Ovary (tissue), 7 donors: ENCODE measurements at regions not wholly inside any gene's neighbourhood (a gene's known extent, or its start where the extent isn't known, plus 50 kb on each side); places are given as distances from the start of the nearest gene placed in this dataset.

Source experiments
- DNase-seq, 5 donors: peaks; one replicate each; pipeline ENCODE4 v3.0.0-alpha.2; 2019 to 2020
- H3K27ac ChIP-seq, 2 donors: fragments of 200-600 bp; one replicate each; pipeline versions ENCODE4 v1.5.1 to v1.8.0; 2019 to 2022
- H3K27me3 ChIP-seq: fragments of 200-600 bp; one replicate; pipeline ENCODE4 v1.8.0; 2022
- H3K36me3 ChIP-seq: fragments of 200-600 bp; sonication (generic); one replicate; pipeline ENCODE4 v1.5.1; 2019
- H3K4me1 ChIP-seq: one replicate; pipeline ENCODE4 v1.8.1; 2013; ENCODE audit warnings: mild to moderate bottlenecking, moderate library complexity; ENCODE audit not compliant: insufficient read depth
- H3K4me3 ChIP-seq: fragments of 200-600 bp; sonication (generic); one replicate; pipeline ENCODE4 v1.5.1; 2017
- H3K9me3 ChIP-seq, 2 donors: fragments of 200-600 bp in 1 of 2; sonication (generic) in 1 of 2; one replicate each; pipeline versions ENCODE4 v1.5.1 to v1.8.1; 2013 to 2019; ENCODE audit warnings: mild to moderate bottlenecking in 1 of 2, moderate library complexity in 1 of 2
- EP300 ChIP-seq: sonication (generic); formaldehyde crosslinking; IDR thresholded peaks from one replicate; pipeline ENCODE4 v1.6.1; 2017; ENCODE audit warnings: antibody characterized with exemption
- POLR2A ChIP-seq: fragments of 450-650 bp; IDR thresholded peaks from one replicate; pipeline ENCODE4 v1.6.1; 2017; ENCODE audit warnings: antibody characterized with exemption, mild to moderate bottlenecking, moderate library complexity
- WGBS, 3 donors: extraction: QIAGEN DNeasy Blood & Tissue Kit in 1 of 3; methylation state at CpG; one replicate each; pipeline versions ENCODE4 v1.1.5 to v1.1.7; 2013 to 2017; 5-methylcytosine and 5-hydroxymethylcytosine counted together
- intact Hi-C, 4 donors: fragments of 100-400 bp; cut with DNase I; formaldehyde crosslinking; loops; one replicate each; pipeline versions ENCODE4 v1.11.0 to v1.15.1; 2022 to 2023
- TF ChIP-seq, protein P1 (sequence below), 3 donors: fragments of 450-650 bp in 2 of 3; fragments of 200-600 bp in 1 of 3; IDR thresholded peaks; one replicate each; pipeline versions ENCODE4 v1.5.1 to v1.8.0; 2016 to 2022; ENCODE audit warnings: antibody characterized with exemption in 3 of 3, mild to moderate bottlenecking in 1 of 3
- donor health status: DM: no; HTN: no; CAD: no; lungs with moderate emphysema.
- donor health status: DM: no; HTN: no; CAD: no.
- donor health status: Bipolar disorder and iron deficiency.
- donor health status: DM: no; HTN: no; CAD: no.
- donor health status: DM: yes; HTN: yes; CAD: no.

DNA sequence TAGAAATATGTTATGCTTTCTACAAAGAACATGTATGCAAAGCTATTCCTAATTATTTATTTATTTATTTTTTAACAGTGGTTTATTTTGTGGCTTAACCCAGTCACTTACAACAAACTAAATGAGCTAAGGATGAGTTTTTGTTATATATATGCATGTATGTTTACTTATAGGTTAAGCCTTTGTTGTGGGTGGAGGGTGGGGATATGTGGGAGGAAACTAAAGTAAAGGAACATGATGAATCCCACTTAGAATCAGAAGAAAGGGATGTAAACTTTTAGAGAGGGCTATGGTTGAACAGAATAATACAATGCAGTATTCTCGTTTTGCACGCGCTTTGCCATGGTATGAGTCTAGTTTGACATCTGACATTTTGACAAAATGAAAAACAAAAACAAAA is 321.0 kb upstream of the RUNX1 start:
- no peak for DNase-seq
- Histone ChIP-seq H3K4me3 (no peak overlapping the region), H3K9me3 (no peaks in the 10 kb centered on the region), H3K27me3 (no peaks in the 10 kb centered on the region), H3K4me1 (no peaks in the 10 kb centered on the region), H3K36me3 (no peaks in the 10 kb centered on the region), H3K27ac (no peak overlapping the region)
- 94 to 96% (median 96%) methylated on average over 3 of the region's 3 CpGs for WGBS, 3 donors
- TF ChIP-seq, protein P1, sequence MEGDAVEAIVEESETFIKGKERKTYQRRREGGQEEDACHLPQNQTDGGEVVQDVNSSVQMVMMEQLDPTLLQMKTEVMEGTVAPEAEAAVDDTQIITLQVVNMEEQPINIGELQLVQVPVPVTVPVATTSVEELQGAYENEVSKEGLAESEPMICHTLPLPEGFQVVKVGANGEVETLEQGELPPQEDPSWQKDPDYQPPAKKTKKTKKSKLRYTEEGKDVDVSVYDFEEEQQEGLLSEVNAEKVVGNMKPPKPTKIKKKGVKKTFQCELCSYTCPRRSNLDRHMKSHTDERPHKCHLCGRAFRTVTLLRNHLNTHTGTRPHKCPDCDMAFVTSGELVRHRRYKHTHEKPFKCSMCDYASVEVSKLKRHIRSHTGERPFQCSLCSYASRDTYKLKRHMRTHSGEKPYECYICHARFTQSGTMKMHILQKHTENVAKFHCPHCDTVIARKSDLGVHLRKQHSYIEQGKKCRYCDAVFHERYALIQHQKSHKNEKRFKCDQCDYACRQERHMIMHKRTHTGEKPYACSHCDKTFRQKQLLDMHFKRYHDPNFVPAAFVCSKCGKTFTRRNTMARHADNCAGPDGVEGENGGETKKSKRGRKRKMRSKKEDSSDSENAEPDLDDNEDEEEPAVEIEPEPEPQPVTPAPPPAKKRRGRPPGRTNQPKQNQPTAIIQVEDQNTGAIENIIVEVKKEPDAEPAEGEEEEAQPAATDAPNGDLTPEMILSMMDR (IDR thresholded peaks at IDR 0.05), result no peak
- TF ChIP-seq POLR2A (no peak), EP300 (no peak)
- intact Hi-C loops, result no loop called here

DNA sequence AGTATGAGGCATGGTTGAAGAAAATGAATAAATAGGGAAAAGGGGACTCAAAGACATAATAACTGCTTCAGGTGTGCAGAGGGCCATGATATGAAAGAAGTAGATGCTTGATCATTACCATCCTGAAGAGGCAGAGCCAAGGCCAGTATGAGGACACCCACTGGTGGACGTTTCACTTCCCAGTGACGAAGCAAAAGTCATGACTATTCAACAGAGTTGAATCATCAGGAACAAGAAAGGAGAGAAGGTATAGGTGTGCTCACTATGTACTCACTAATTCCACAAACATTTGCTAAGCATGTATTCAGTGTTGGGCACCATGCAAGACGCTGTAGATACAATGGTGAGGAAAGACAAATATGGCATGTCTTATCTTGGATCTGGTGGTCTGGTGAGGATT is 319.2 kb upstream of the RUNX1 start:
- intact Hi-C loops, result no loop called here
- 92 to 97% (median 96%) methylated on average over 3 of the region's 3 CpGs for WGBS, 3 donors
- no peak overlapping the region for H3K27ac ChIP-seq
- DNase-seq, result no peak
- TF ChIP-seq EP300 (no peak), POLR2A (no peak)
- TF ChIP-seq, protein P1 (IDR thresholded peaks at IDR 0.05), result no peak
- no peaks in the 10 kb centered on the region for H3K36me3 ChIP-seq
- no peak overlapping the region for H3K4me3 ChIP-seq
- H3K4me1 ChIP-seq, result no peaks in the 10 kb centered on the region
- no peaks in the 10 kb centered on the region for H3K9me3 ChIP-seq
- no peaks in the 10 kb centered on the region for H3K27me3 ChIP-seq

DNA sequence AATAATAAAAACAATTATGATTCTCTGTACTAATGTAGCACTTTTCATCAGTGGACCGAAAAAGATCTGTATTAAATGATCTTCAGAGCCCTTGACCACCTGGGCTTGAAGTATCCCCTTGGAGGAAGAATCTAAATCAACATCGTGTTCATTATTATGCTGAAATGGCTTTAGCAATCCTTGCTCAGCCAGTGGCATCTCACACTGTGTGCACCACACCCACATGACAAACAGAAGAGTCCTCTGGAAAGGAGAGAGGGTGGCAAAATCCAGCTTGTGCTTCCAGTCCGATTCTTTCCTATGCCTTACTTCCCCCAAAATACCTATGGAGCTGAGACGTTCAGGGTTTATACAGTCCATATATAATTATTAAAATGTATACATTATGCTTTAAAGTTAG is 318.5 kb upstream of the RUNX1 start:
- no peaks in the 10 kb centered on the region for H3K9me3 ChIP-seq
- no peak for DNase-seq
- TF ChIP-seq EP300 (no peak), POLR2A (no peak)
- TF ChIP-seq, protein P1 (IDR thresholded peaks at IDR 0.05), result no peak
- H3K4me1 ChIP-seq, result no peaks in the 10 kb centered on the region
- H3K36me3 ChIP-seq, result no peaks in the 10 kb centered on the region
- no peak overlapping the region for H3K27ac ChIP-seq
- H3K4me3 ChIP-seq, result no peak overlapping the region
- intact Hi-C loops, result no loop called here
- H3K27me3 ChIP-seq, result no peaks in the 10 kb centered on the region
- 83 to 89% (median 85%) methylated on average over 4 of the region's 4 CpGs for WGBS, 3 donors

DNA sequence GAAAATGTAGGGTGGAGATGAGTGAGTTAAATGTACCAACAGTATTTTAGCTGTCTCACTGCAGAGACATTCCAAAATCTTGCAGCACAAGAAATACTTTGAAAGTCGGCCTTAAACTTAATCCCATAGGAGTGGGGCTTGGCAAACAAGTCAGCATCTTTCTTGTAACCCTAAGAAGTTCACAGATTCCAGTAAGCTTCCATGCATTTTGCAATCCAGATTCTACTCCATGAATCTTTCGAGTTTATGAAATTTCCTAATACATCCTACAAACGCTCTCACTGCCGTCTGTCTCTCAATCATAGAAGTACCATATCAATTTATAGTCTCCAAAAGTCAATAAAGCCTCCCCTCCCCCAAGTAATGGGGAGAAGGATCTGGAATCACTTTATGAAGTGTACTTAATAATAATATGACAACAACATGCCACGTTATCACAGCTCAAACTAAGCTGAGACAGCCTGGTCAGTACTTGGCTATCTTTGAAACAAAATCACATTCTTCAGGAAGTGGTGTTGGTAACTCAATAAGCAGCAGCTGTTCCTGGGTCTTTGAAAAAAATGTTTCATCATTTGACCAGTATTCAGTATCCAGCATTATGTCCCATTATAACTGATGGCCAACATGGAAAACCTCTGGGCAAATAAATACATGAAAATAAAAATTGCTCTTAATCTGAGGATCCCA is 317.4 kb upstream of the RUNX1 start:
- Histone ChIP-seq H3K9me3 (no peaks in the 10 kb centered on the region), H3K4me1 (no peaks in the 10 kb centered on the region), H3K27ac (no peak overlapping the region), H3K36me3 (no peaks in the 10 kb centered on the region), H3K4me3 (no peak overlapping the region), H3K27me3 (no peaks in the 10 kb centered on the region)
- TF ChIP-seq, protein P1 (IDR thresholded peaks at IDR 0.05), result no peak
- peak; percentile 18 for TF ChIP-seq EP300
- TF ChIP-seq POLR2A, result no peak
- 16 to 33% (median 30%) methylated on average over 5 of the region's 5 CpGs for WGBS, 3 donors
- peak in 1 of 5 donors; percentile 46 for DNase-seq
- intact Hi-C loops, result no loop called here
